SK-N-SH (cell line): ENCODE measurements at regions not wholly inside any gene's neighbourhood (a gene's known extent, or its start where the extent isn't known, plus 50 kb on each side); places are given as distances from the start of the nearest gene placed in this dataset.
"Not testable (repeated sequence)": the region's sequence is repeated elsewhere in the genome, so short reads cannot be mapped to it uniquely, and the experiment has no call there.

Source experiments
- CTCF ChIA-PET: fragments of 300-600, 350-600 bp; formaldehyde crosslinking; extraction: SDS; loops from one replicate; lab custom pipeline; 2021; lab: Yijun Ruan, JAX
- POLR2A ChIA-PET: fragments of 350-600 bp; sonication (Branson Sonifier 250); formaldehyde crosslinking; extraction: SDS; loops from one replicate; lab custom pipeline; 2020; ENCODE audit warnings: antibody characterized with exemption, inconsistent platforms; lab: Yijun Ruan, JAX
- DNase-seq: peaks from one replicate; pipeline ENCODE4 v3.0.0; 2012
- H2AFZ ChIP-seq: fragments of 200-600 bp; sonication (generic); 2 replicates; pipeline ENCODE4 v1.8.1; 2016; ENCODE audit warnings: antibody characterized with exemption, mild to moderate bottlenecking, low read depth
- H3F3A ChIP-seq: fragments of 200-600 bp; sonication (generic); replicated peaks from 2 replicates; pipeline ENCODE3; 2016; ENCODE audit warnings: antibody characterized with exemption, mild to moderate bottlenecking; ENCODE audit not compliant: insufficient read depth
- H3K27ac ChIP-seq, 2 experiments: fragments of 200-500 bp in 1 of 2; fragments of 200-600 bp in 1 of 2; sonication (Bioruptor generic) in 1 of 2; sonication (generic), shearing (Covaris generic) in 1 of 2; 2 replicates each; pipeline versions ENCODE4 v1.5.1 to v1.6.1; 2014 to 2016; ENCODE audit warnings: low read depth in 2 of 2, inconsistent platforms in 1 of 2, low read length in 1 of 2, mild to moderate bottlenecking in 1 of 2, mixed read lengths in 1 of 2
- H3K27me3 ChIP-seq: fragments of 200-600 bp; sonication (generic), shearing (Covaris generic); 2 replicates; pipeline ENCODE4 v1.6.1; 2016; ENCODE audit warnings: mixed run types; ENCODE audit not compliant: insufficient read depth
- H3K36me3 ChIP-seq, 2 experiments: fragments of 200-500 bp in 1 of 2; fragments of 200-600 bp in 1 of 2; sonication (Bioruptor generic) in 1 of 2; sonication (generic) in 1 of 2; replicated peaks in 1 of 2; 2 replicates each; pipeline versions ENCODE3 to v1.5.1; 2014 to 2016; ENCODE audit warnings: low read length in 1 of 2, mild to moderate bottlenecking in 1 of 2; ENCODE audit not compliant: insufficient read depth in 2 of 2, control insufficient read depth in 1 of 2
- H3K4me1 ChIP-seq, 2 experiments: fragments of 200-500 bp in 1 of 2; fragments of 200-600 bp in 1 of 2; sonication (Bioruptor generic) in 1 of 2; sonication (generic), shearing (Covaris generic) in 1 of 2; 2 replicates each; pipeline versions ENCODE4 v1.5.1 to v1.6.1; 2014 to 2016; ENCODE audit warnings: low read depth in 1 of 2, low read length in 1 of 2, mixed run types in 1 of 2; ENCODE audit not compliant: insufficient read depth in 2 of 2, control insufficient read depth in 1 of 2
- H3K4me2 ChIP-seq: fragments of 200-600 bp; sonication (generic), shearing (Covaris generic); 2 replicates; pipeline ENCODE4 v1.6.1; 2017; ENCODE audit warnings: mixed run types
- H3K4me3 ChIP-seq, 2 experiments: fragments of 200-500 bp in 1 of 2; fragments of 200-600 bp in 1 of 2; sonication (Bioruptor generic) in 1 of 2; sonication (generic), shearing (Covaris generic) in 1 of 2; 2 replicates each; pipeline versions ENCODE4 v1.5.1 to v1.8.1; 2014 to 2016; ENCODE audit warnings: low read depth in 2 of 2, inconsistent platforms in 1 of 2, low read length in 1 of 2, mild to moderate bottlenecking in 1 of 2, mixed read lengths in 1 of 2, moderate library complexity in 1 of 2
- H3K79me2 ChIP-seq: fragments of 200-600 bp; sonication (generic); 2 replicates; pipeline ENCODE4 v1.8.1; 2017; ENCODE audit warnings: mild to moderate bottlenecking; ENCODE audit not compliant: insufficient read depth
- H3K9ac ChIP-seq: fragments of 200-600 bp; sonication (generic); 2 replicates; pipeline ENCODE4 v1.6.1; 2017; ENCODE audit warnings: mixed run types
- H3K9me2 ChIP-seq: fragments of 200-600 bp; sonication (generic); 2 replicates; pipeline ENCODE4 v1.6.1; 2017; ENCODE audit warnings: mixed run types
- H3K9me3 ChIP-seq: fragments of 200-600 bp; sonication (generic); 2 replicates; pipeline ENCODE4 v1.6.1; 2017; ENCODE audit warnings: mixed run types, mild to moderate bottlenecking, moderate library complexity
- H4K20me1 ChIP-seq: fragments of 200-600 bp; sonication (generic); 2 replicates; pipeline ENCODE4 v1.6.1; 2017; ENCODE audit warnings: mild to moderate bottlenecking, mixed run types; ENCODE audit not compliant: insufficient read depth
- EP300 ChIP-seq, 2 experiments: IDR thresholded peaks; 2 replicates each; pipeline versions ENCODE4 v1.4.0 to v1.6.1; 2012; ENCODE audit warnings: borderline replicate concordance in 1 of 2, low read depth in 1 of 2, low read length in 1 of 2
- EZH2phosphoT487 ChIP-seq: fragments of 200-600 bp; sonication (generic); IDR thresholded peaks from 2 replicates; pipeline ENCODE4 v1.6.1; 2017; ENCODE audit warnings: low read depth, mixed run types, mild to moderate bottlenecking, antibody characterized with exemption, moderate library complexity, borderline replicate concordance
- FOXM1 ChIP-seq: IDR thresholded peaks from 2 replicates; pipeline ENCODE4 v1.4.0; 2012; ENCODE audit warnings: low read depth, mild to moderate bottlenecking
- GATA2 ChIP-seq: sonication (generic); formaldehyde crosslinking; IDR thresholded peaks from 2 replicates; pipeline ENCODE4 v1.5.0; 2020; ENCODE audit warnings: mild to moderate bottlenecking, missing genetic modification reagents
- MEF2A ChIP-seq: IDR thresholded peaks from 2 replicates; pipeline ENCODE4 v1.4.0; 2012; ENCODE audit warnings: low read depth, borderline replicate concordance
- MXI1 ChIP-seq: IDR thresholded peaks from 2 replicates; pipeline ENCODE4 v1.6.1; 2012; ENCODE audit warnings: mild to moderate bottlenecking, low read depth, low read length, improper control_type of control experiment
- NFIC ChIP-seq: IDR thresholded peaks from 2 replicates; pipeline ENCODE4 v1.4.0; 2012; ENCODE audit warnings: borderline replicate concordance
- POLR2AphosphoS5 ChIP-seq: IDR thresholded peaks from 2 replicates; pipeline ENCODE4 v1.6.1; 2012; ENCODE audit warnings: low read depth, low read length
- RAD21 ChIP-seq: IDR thresholded peaks from 2 replicates; pipeline ENCODE4 v1.6.1; 2012; ENCODE audit warnings: mild to moderate bottlenecking, low read length
- RCOR1 ChIP-seq: fragments of 150-350 bp; IDR thresholded peaks from 2 replicates; pipeline ENCODE4 v1.6.1; 2017; ENCODE audit warnings: antibody characterized with exemption, low read length
- TCF12 ChIP-seq: IDR thresholded peaks from 2 replicates; pipeline ENCODE4 v1.4.0; 2012
- TEAD4 ChIP-seq: IDR thresholded peaks from 2 replicates; pipeline ENCODE4 v1.4.0; 2012; ENCODE audit warnings: mild to moderate bottlenecking, borderline replicate concordance; ENCODE audit not compliant: insufficient read depth
- YY1 ChIP-seq: IDR thresholded peaks from 2 replicates; pipeline ENCODE4 v1.4.0; 2012; ENCODE audit warnings: low read depth, mild to moderate bottlenecking
- WGBS: methylation state at CpG from one replicate; pipeline ENCODE4 v1.1.6; 2017; ENCODE audit warnings: low lambda C conversion rate; 5-methylcytosine and 5-hydroxymethylcytosine counted together
- TF ChIP-seq, protein P1 (sequence below): fragments of 200-600 bp; sonication (generic); IDR thresholded peaks from 2 replicates; pipeline ENCODE4 v1.6.1; 2017; ENCODE audit warnings: antibody characterized with exemption, mild to moderate bottlenecking, moderate library complexity
- TF ChIP-seq, protein P2 (sequence below): IDR thresholded peaks from 2 replicates; pipeline ENCODE4 v1.4.0; 2012; ENCODE audit warnings: low read depth, borderline replicate concordance
- TF ChIP-seq, protein P3 (sequence below): IDR thresholded peaks from 2 replicates; pipeline ENCODE4 v1.4.0; 2012; ENCODE audit warnings: low read depth
- TF ChIP-seq, protein P4 (sequence below): IDR thresholded peaks from 2 replicates; pipeline ENCODE4 v1.4.0; 2012; ENCODE audit warnings: low read depth, borderline replicate concordance
- TF ChIP-seq, protein P5 (sequence below): fragments of 150-350 bp; IDR thresholded peaks from 2 replicates; pipeline ENCODE4 v1.6.1; 2016; ENCODE audit warnings: mild to moderate bottlenecking, low read depth, low read length

DNA sequence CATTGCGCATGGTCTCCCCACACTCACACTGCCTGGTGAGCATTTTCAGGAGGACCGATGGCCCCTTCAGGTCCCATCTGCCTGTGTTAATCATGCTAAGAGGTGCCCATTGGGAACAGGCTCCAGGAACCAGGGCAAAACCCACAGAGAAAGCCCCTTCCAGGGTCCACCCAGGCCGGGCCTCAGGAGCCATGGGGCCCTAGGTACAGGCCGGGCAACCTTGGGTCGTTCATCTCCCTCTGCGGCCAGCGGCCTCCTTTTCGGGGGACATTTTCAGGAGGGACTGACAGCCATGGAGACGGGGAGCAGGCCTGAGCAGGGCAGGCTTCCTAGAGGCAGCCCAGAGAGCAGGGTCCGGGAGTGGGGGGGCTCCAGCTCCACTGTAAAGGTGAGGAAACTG, 68.0 kb upstream of the TAMM41 start:
- Histone ChIP-seq H3K9me3 (no peaks in the 10 kb centered on the region), H3K4me1 (no peaks in the 10 kb centered on the region; a peak in 1 of 4 replicates), H4K20me1 (no peaks in the 10 kb centered on the region), H3K4me2 (no peak overlapping the region), H3K36me3 (no peaks in the 10 kb centered on the region), H2AFZ (no peak overlapping the region), H3F3A (no peaks in the 10 kb centered on the region), H3K27me3 (no peaks in the 10 kb centered on the region), H3K9ac (no peak overlapping the region), H3K27ac (no peak overlapping the region), H3K9me2 (no peaks in the 10 kb centered on the region), H3K4me3 (no peak overlapping the region), H3K79me2 (no peaks in the 10 kb centered on the region)
- no peak for TF ChIP-seq TEAD4
- DNase-seq, result no peak
- 17% methylated on average over 3 of the region's 10 CpGs for WGBS
- ChIA-PET CTCF (no interaction called here), POLR2A (no interaction called here)

DNA sequence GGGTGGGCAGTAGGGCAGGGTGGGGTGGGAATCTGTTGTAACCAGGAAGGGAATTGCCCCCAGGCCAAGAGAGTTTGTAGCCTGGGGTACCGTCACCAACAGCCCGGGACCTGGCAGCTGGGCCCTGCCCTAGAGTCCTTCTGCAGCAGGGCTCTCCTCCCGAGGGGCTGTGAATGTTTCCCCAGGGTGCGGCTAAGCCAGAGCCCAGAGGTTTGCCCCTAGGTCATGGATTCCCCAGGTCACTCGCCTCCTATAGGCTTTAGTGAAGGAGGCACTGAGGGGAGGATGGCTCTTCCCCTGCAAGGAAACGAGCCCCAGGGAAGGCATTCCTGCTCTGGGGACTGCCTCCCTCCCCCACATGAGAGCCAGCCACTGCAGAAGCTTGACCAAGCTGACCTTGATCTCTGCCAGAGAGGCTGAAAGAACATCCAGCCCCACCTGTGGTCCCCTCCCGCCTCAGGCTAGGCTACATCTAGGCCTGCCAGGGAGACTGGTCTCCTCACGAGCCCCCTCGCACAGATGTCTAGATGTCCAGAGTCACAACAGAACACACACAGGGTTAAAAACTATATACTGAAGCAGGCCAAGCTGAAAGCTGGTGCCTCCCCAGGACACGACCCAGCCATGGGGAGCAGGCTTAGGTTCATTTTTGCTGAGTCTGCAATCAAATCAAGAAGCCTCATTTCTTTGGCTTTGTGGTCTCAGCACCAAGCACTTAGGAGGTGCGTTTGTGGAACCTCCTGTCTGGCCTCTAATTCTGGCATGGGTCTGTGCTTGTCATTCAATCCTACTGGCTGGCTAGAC, 69.1 kb upstream of the TAMM41 start:
- ChIA-PET POLR2A (no interaction called here), CTCF (no interaction called here)
- no peak overlapping the region for H3K4me3 ChIP-seq
- no peak overlapping the region for H3K27ac ChIP-seq
- no peaks in the 10 kb centered on the region for H3K79me2 ChIP-seq
- no peak for DNase-seq
- H3K9ac ChIP-seq, result no peak overlapping the region
- no peak overlapping the region for H2AFZ ChIP-seq
- WGBS, result 42% methylated on average over 5 of the region's 11 CpGs
- H3K27me3 ChIP-seq, result no peaks in the 10 kb centered on the region
- H4K20me1 ChIP-seq, result no peaks in the 10 kb centered on the region
- no peaks in the 10 kb centered on the region; a peak in 1 of 4 replicates for H3K4me1 ChIP-seq
- TF ChIP-seq EP300 (IDR thresholded peaks at IDR 0.05; ENCODE audit: borderline replicate concordance in 1 of 2, low read depth in 1 of 2, low read length in 1 of 2) (no peak), YY1 (no peak), MXI1 (no peak), TCF12 (no peak), NFIC (no peak), POLR2AphosphoS5 (no peak), FOXM1 (no peak), MEF2A (no peak), RCOR1 (no peak), TEAD4 (no peak), GATA2 (no peak), RAD21 (no peak), EZH2phosphoT487 (no peak)
- TF ChIP-seq, protein P1, sequence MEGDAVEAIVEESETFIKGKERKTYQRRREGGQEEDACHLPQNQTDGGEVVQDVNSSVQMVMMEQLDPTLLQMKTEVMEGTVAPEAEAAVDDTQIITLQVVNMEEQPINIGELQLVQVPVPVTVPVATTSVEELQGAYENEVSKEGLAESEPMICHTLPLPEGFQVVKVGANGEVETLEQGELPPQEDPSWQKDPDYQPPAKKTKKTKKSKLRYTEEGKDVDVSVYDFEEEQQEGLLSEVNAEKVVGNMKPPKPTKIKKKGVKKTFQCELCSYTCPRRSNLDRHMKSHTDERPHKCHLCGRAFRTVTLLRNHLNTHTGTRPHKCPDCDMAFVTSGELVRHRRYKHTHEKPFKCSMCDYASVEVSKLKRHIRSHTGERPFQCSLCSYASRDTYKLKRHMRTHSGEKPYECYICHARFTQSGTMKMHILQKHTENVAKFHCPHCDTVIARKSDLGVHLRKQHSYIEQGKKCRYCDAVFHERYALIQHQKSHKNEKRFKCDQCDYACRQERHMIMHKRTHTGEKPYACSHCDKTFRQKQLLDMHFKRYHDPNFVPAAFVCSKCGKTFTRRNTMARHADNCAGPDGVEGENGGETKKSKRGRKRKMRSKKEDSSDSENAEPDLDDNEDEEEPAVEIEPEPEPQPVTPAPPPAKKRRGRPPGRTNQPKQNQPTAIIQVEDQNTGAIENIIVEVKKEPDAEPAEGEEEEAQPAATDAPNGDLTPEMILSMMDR, result no peak
- TF ChIP-seq, protein P2, sequence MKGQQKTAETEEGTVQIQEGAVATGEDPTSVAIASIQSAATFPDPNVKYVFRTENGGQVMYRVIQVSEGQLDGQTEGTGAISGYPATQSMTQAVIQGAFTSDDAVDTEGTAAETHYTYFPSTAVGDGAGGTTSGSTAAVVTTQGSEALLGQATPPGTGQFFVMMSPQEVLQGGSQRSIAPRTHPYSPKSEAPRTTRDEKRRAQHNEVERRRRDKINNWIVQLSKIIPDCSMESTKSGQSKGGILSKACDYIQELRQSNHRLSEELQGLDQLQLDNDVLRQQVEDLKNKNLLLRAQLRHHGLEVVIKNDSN, result no peak
- TF ChIP-seq, protein P3, sequence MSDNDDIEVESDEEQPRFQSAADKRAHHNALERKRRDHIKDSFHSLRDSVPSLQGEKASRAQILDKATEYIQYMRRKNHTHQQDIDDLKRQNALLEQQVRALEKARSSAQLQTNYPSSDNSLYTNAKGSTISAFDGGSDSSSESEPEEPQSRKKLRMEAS, result no peak
- TF ChIP-seq, protein P4, sequence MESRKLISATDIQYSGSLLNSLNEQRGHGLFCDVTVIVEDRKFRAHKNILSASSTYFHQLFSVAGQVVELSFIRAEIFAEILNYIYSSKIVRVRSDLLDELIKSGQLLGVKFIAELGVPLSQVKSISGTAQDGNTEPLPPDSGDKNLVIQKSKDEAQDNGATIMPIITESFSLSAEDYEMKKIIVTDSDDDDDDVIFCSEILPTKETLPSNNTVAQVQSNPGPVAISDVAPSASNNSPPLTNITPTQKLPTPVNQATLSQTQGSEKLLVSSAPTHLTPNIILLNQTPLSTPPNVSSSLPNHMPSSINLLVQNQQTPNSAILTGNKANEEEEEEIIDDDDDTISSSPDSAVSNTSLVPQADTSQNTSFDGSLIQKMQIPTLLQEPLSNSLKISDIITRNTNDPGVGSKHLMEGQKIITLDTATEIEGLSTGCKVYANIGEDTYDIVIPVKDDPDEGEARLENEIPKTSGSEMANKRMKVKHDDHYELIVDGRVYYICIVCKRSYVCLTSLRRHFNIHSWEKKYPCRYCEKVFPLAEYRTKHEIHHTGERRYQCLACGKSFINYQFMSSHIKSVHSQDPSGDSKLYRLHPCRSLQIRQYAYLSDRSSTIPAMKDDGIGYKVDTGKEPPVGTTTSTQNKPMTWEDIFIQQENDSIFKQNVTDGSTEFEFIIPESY, result no peak
- TF ChIP-seq, protein P5, sequence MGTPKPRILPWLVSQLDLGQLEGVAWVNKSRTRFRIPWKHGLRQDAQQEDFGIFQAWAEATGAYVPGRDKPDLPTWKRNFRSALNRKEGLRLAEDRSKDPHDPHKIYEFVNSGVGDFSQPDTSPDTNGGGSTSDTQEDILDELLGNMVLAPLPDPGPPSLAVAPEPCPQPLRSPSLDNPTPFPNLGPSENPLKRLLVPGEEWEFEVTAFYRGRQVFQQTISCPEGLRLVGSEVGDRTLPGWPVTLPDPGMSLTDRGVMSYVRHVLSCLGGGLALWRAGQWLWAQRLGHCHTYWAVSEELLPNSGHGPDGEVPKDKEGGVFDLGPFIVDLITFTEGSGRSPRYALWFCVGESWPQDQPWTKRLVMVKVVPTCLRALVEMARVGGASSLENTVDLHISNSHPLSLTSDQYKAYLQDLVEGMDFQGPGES, result no peak
- no peaks in the 10 kb centered on the region for H3K9me3 ChIP-seq
- H3K4me2 ChIP-seq, result no peak overlapping the region
- no peaks in the 10 kb centered on the region for H3K36me3 ChIP-seq
- no peaks in the 10 kb centered on the region for H3K9me2 ChIP-seq
- H3F3A ChIP-seq, result no peaks in the 10 kb centered on the region

DNA sequence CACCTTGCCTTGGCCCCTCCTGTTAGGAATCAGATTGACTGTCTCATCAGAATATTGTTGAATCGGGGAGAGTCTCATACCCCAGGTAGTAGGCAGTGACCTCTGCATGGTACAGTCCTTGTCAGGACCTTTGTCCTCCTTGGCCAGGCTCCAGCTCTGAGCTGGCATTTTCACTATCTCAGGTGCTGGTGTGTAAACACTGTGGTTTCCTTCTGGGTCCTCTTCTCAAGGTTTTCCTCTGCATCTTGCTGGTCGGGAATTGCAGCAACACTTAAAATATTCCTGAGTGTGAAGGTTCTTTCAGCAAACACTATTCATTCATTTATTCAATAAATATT, 69.7 kb upstream of the TAMM41 start:
- POLR2A ChIA-PET, H3K4me2 ChIP-seq, H3F3A ChIP-seq, H4K20me1 ChIP-seq, H3K9me2 ChIP-seq, H2AFZ ChIP-seq, H3K4me3 ChIP-seq, H3K9ac ChIP-seq, H3K36me3 ChIP-seq, H3K79me2 ChIP-seq, CTCF ChIA-PET, H3K9me3 ChIP-seq, H3K27me3 ChIP-seq, H3K27ac ChIP-seq, DNase-seq, H3K4me1 ChIP-seq: not testable (repeated sequence)
- 68% methylated on average over 2 of the region's 2 CpGs for WGBS
